ENCODE measurements at regions not wholly inside any gene's neighbourhood (a gene's known extent, or its start where the extent isn't known, plus 50 kb on each side); places are given as distances from the start of the nearest gene placed in this dataset.
"Not testable (repeated sequence)": the region's sequence is repeated elsewhere in the genome, so short reads cannot be mapped to it uniquely, and the experiment has no call there.

DNA sequence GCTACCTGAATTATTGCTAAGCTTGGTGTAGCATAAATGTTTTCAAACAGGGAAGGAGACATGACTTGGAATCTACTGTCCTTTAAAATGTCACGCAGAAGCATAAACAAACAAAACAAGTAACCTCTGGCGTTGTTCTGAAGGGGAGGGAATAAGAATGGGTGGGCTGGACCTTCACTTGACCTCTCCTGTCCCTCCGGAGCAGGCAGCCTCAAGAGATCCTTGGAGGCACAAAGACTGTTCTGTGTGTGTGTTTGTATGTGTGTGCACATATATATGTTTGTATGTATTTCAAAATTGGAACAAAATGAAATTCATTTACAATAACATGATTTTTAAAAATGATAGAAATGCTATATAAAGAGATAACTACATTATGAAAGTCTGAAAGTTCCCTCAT, 91.3 kb upstream of the DCLK2 start:
- no peak for DNase-seq (ENCODE audit: low read depth)

DNA sequence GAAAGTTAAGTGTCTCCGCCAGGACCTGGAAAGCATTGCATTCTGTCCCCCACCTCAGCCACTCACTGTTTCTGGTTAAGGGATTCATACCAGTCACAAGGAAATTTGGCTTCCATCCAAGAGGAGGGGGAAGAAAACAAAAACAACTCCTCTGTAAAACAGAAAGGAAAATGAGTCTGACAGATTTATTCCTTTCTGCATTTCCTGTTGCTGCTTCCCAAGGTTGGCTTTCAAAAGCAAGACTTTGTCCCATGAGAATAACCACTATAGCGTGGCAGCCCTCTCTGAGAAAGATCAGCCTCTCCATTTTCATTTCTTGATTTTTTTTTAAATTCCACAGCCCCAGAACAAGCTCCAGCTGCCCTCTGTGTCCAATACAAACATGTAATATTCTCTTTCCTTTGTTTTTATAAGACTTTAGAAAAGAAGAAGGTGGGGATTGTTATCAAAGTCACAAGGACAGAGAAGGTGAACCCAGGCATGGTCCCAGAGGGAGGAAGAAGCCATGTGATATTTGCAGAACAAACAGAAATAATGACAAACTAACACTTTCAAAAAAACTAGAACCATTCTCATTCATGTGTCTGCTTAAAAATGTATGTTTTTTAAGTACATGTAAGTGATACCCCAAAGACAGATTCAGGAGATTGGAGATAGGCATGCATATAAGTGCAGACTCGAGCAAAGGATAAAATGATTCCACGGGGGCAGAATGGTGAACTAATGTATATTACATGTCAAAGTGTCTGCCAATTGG, 90.7 kb upstream of the DCLK2 start:
- no peak for DNase-seq (ENCODE audit: low read depth)

DNA sequence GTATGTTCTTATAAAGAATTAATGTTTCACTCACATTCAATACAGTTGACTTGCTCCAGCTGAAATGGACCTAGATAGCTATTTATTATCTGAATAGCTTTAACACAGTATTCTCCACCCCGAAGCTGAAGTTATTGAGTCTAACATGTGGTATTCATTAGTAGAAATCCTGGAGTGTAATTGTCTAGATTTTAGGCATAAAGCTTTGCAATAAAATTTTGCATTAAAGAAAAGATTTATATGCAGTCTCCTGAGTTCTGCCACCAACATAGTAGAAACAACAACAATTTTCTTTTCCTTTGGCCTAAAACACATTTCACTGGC, 90.2 kb upstream of the DCLK2 start:
- DNase-seq (ENCODE audit: low read depth): no peak

DNA sequence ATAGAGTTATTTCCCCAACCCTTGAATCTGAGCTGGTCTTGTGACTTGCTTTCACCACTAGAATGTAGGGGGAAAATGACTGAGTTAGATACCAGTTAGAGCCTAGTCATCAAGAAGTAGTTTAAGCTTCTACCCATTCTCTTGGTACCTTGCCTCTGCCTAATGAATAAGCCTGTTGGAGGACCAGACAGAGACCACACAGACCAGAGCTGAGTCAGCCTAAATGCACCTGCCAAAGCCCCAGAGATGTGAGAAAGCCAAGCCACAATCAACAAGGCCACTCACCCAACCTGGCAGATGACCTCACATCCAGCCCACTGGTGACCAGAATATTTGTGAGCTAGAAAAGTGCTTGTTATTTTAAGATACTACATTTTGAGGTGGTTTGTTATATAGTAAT, 85.2 kb upstream of the DCLK2 start:
- DNase-seq (ENCODE audit: low read depth): no peak

DNA sequence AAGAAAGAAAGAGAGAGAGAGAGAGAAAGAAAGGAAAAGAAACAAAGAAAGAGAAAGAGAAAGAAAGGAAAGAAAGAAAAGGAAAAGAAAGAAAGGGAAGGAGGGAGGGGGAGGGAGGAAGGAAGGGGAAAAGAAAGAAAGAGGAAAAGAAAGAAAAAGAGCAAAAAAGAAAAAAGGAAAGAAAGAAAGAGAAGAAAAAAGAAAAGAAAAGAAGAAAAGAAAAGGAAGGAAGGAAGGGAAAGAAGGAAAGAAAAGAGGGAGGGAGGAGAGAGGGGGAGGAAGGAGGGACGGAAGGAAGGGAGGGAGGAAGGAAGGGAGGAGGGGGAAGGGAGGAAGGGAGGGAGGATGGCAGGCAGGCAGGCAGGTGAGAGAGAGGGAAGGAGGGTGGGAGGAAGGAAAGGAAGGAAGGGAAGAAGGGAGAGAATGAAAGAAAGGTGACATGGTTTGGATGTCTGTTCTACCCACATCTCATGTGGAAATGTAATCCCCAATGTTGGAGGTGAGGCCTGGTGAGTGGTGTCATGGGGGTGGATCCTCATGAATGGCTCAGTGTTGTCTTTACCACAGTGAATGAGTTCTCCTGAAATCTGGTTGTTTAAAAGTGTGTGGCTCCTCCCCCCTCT, 83.0 kb upstream of the DCLK2 start:
- no peak for DNase-seq (ENCODE audit: low read depth)

DNA sequence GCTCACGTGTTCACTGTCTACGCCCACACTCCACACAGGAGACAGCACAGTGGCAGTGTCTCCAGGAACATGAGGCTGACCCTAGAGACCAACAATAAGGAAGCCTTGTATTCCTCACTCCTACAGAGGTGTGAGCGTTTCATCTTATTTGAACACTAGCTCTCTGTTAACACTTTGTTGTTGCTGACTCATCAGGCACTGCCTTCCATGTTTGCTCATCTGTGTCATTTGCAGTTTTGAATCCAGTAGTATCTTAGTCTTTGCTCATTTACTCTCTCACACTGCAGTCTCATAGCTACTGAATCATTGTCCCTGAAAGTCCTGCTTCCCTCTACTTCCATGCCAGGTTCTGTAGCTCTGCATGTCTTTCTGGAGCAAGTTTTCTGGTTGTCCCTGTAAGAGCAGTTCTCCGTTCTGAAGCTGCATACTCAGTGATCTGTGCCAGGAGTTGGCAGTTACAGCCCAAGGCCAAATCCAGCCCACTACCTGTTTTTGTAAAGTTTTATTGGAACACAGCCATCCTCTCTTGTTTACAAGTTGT, 80.3 kb upstream of the DCLK2 start:
- no peak for DNase-seq (ENCODE audit: low read depth)

DNA sequence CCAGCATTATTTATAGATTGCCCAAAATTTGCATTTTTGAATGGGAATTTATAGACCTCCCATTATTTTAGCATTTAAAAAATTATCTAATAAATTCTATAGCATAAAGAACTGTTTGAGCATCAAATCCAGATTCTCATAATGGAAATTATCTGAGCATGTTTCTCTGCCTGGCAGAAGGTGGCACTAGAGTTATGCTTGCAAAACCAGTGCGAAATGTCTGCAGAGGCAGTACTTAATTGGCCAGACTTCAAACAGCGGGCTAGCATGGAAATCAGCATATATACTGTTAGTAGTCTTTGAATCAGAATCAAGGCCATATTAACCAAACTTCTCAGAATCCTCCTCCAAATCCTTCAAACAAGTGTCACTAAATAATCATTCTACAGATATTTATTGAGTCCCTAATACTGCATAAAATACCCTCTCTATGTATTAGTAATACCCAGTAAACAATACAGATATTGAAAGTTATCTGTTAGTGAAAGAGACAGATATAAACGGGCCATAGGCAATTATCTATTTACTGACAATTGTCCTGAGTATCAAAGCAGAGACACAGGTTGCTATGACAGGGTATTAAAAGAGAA, 78.7 kb upstream of the DCLK2 start:
- DNase-seq (ENCODE audit: low read depth): no peak

DNA sequence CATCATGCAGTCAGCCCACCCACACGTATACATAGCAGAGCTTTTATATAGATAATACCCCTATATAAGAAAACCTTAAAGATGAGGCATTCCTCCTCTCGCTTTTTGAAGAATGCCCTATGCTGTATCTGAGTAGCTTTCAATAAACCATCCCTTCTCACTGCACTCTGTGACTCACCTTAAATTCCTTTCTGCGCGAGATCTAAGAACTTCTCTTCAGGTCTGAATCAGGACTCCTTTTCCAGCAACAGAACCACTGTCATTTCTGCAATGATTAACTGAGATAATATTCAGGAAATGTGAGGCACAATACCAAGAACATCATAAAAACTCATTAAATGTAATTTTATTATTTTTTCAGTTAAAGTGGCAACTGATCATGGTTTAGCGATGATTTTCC, 76.4 kb upstream of the DCLK2 start:
- no peak for DNase-seq (ENCODE audit: low read depth)

DNA sequence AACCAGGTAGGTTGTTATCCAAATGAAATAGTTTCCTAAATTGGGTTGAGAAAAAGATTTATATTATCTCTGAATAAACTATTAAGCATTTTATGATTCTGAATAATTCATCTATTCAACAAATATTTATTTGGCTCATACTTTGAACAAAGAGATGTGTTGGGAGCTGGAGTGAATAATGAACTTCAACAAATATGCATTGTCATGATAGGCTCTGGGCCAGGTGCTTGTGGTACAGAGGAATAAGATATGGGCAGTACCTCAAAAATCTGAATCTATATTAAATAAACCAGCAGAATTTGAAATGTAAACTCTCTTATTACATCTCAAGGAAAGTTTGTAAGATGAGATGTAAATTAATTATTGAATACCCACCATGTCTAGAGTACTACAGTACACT, 75.7 kb upstream of the DCLK2 start:
- no peak for DNase-seq (ENCODE audit: low read depth)

DNA sequence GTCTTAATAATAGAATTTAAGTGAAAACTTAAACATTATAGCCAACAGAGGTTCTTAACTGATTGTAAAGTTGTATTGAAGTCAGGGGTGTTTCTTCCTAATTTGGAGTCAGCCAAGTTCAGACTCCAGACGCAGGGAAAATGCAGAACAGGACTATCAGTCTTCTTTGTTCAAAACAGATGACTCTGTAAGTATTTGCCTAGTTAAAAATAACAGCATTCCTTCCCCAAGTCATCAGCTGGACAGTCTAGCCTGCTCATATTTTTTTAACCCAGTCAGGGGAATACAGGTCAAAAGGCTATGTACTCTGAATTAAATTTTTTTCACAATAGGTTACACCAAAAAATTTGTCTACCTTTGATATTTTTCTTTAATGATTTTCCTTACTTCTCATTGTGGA, 73.8 kb upstream of the DCLK2 start:
- DNase-seq (ENCODE audit: low read depth): no peak

DNA sequence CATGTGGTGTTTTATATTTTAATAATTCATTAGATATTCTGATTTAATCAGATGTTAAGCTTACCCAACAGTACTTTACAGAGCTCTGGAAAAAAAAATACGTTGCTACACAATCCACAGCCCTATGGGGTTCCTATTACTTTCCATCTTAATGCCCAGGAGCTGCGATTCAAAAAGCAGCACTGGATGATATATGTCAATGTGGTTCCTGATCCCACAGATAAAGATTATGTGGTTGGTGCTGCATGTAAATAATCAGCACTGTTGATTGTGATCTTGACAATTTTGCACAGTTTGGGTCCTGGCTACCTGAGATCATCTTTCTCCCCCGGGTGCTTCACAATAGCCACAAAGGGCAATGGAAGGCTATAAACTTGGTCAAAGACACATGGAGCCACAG, 72.7 kb upstream of the DCLK2 start:
- DNase-seq (ENCODE audit: low read depth): no peak

DNA sequence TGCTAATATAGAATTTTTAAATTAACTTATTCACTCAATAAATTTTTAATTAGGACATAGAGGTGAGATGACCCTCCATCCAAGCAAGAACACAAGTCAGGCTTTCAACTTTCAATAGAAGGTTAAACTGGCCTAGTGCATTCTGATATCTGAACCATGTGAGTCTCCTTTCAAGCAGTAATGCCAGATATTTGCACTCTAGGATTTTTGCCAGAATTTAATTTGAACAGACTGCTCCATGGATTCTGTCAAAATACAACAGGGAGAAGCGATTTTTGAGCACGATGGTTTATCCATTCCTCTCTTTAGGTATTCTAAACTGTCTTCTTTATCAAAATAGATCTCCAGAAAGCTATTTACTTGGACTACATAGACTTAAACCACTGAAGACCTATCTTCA, 72.0 kb upstream of the DCLK2 start:
- no peak for DNase-seq (ENCODE audit: low read depth)

DNA sequence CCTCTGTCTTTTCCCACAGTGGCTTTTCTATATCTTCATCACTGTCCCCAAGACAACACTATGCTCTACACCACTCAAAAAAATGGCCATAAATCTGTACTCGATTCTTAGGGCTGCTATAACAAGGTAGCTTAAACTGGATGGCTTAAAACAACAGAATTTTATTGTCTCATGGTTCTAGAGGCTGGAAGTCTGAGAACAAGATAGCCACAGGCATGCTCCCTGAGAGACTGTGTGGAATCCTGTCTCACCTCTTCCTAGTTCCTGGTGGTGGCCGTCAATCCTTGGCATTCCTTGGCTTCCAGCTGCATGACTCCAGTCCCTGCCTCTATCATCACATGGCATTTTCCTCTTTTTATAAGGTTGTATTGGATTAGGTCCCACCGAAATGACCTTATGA, 70.7 kb upstream of the DCLK2 start:
- no peak for DNase-seq (ENCODE audit: low read depth)

DNA sequence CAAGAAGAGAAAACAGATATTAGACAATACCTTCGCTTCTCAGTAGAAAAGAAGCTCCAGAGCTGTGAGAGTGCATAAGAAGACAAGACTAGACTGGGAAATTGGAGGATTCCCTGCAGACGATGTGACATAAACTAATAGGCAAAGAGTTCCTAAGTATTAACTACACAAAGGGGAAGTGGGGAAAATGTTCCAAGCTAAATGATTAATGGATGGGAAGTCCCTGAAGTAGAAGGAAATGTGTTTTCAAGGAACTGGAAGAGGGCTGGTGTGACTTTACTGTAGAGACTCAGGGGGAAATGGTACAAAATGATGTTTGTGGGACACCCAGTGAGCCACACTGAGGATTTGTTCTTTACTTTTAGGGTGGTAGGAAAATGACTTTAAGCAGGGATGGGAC, 69.7 kb upstream of the DCLK2 start:
- no peak for DNase-seq (ENCODE audit: low read depth)

DNA sequence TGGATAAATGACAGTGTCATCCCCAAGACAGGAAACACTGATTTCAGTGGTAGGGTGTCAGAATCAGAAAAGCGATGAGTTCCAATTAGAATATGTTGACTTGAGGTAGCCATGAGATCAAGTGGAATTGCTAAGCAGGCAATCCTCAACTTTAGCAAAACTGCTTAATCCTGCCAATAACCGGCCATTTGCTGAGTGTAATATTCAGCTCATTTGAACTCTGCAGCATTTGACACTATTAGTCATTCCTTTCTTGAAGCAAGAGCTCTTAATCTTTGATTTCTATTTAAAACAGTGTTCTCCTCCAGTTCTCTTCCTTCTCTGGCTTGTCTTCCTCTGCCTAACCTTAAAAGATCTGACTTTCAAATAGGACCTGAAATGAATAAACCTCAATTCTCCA, 68.7 kb upstream of the DCLK2 start:
- no peak for DNase-seq (ENCODE audit: low read depth)

DNA sequence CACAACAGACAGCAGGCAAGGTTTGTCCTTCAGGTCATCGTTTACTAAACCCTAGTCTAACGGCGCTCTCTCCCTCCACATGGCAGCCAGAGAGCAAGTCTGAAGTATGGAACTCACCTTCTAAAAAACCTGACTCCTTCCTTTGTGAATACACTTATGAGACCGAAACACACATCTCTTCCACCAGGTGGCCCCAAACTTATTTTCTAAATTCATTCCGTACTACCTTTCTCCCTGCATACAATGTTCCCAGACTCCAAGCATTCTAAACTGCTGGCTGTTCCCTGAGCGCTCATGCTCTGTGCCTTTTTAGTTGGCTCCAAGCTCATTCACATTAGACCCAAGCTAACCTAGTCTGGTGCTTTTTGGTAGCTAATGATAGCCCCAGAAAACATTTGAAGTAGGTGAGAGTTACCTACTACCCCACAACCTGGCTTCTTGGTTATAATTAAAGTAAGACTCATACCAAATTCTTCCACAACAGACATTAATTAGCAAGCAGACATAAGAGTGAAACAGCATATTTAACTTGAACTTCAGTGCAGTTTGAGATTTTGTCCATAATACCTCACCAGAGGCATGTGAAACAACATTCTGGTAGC, 67.6 kb upstream of the DCLK2 start:
- no peak for DNase-seq (ENCODE audit: low read depth)

DNA sequence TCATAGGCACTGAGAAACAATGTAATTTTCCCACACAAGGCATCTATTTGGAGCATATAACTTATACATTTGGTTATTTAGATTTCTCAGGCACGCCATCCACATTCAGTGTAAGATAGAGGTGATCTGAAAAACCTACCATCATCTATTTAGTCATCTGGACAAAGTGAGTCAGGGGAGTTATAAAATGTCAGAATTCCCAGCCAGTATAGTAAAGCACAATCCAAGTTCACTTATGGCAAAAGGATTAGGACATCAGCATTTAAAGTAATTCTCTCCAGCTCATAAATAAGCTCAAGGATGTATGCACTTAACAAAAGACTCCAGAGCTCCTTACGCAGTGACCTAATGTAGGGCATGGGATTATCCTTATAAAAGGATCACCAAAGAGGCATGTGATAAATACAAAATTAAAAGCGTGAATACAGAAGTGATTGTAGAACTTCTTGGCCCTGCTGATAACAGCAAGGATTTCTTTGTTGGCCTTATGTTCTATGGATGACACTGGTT, 65.3 kb upstream of the DCLK2 start:
- DNase-seq (ENCODE audit: low read depth): no peak

DNA sequence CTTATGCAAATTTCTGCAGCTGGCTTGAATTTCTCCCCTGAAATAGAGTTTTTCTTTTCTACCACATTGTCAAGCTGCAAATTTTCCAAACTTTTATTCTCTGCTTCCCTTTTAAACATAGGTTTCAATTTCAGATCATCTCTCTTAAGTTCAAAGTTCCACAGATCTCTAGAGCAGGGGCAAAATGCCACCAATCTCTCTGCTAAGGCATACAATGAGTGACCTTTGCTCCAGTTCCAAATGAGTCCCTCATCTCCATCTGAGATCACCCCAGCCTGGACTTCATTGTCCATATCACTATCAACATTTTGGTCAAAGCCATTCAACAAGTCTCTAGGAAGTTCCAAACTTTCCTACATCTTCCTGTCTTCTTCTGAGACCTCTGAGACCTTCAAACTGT, 62.3 kb upstream of the DCLK2 start:
- DNase-seq (ENCODE audit: low read depth): not testable (repeated sequence)

DNA sequence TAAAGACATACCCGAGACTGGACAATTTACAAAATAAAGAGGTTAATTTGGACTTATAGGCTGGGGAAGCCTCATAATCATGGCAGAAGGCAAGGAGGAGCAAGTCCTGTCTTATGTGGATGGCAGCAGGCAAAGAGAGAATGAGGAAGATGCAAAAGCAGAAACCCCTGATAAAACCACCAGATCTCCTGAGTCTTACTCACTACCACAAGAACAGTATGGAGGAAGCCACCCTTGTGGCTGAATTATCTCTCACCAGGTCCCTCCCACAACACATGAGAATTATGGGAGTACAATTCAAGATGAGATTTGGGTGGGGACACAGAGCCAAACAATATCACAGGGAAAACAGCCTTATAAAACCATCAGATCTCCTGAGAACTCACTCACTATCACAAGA, 61.6 kb upstream of the DCLK2 start:
- not testable (repeated sequence) for DNase-seq (ENCODE audit: low read depth)

DNA sequence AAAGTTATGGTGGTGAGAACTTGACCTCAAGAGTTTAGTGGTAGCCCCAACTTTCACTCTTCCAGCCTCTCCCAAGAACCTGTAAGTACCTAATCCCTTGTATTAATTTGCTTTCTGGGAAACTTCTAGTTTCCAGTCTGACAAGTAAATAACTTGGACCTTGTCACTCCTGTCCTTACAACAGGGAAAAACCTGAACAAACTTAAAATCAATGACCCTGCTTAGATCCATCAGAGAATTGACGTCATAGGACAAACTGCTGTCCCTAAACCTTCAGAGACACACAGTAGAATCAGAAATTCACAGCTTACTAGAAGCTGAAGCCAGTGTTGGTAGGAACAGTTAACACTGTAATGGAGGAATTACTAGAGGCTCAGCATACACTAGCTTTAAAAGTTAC, 60.0 kb upstream of the DCLK2 start:
- no peak for DNase-seq (ENCODE audit: low read depth)

DNA sequence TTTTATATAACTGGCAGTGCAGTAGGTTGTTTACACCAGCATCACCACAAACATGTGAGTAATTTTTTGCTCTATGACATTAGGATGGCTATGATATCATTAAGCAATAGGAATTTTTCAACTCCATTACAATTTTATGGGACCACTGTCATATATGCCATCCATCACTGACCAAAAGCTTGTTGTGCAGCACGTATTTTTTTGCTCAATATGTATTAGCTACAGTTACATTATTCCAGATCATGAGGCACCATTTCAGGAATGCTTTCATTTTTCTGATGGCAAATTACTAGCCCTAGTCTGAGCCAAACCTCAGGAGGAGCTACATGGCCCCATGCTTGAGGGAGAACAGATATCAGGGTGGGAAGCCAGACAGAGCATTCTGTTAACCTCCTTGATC, 56.8 kb upstream of the DCLK2 start:
- DNase-seq (ENCODE audit: low read depth): no peak

DNA sequence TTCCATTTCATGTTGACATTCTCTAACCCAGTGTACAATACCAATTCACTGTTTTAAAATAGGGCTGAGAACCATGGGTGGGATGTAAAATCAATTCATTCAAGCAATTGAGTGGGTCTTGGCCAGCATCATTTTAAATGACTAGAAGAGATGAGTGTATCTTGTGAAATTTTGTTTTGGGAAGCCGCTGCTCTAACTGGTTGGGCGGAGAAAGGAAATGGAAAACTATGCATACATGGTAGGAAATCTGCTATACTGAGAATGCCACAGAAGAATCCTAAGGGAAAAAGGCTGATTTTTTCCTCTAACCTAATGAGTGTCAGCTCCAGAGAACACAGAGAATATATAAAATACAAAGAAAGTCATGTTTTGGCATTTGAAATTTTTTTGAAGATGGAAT, 54.8 kb upstream of the DCLK2 start:
- no peak for DNase-seq (ENCODE audit: low read depth)

DNA sequence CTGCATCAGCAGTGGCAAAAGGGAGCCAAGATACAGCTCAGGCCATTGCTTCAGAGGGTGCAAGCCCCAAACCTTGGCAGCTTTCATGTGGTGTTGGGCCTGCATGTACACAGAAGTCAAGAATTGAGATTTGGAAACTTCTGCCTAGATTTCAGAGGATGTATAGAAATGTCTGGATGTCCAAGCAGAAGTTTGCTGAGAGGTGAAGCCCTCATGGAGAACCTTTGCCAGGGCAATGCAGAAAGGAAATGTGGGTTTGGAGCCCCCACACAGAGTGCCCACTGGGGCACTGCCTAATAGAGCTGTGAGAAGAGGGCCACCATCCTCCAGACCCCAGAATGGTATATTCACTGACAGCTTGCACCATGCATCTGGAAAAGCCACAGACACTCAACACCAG, 51.3 kb upstream of the DCLK2 start:
- not testable (repeated sequence) for DNase-seq (ENCODE audit: low read depth)
